Upper lobe of left lung (tissue), 4 donors: ENCODE measurements at regions not wholly inside any gene's neighbourhood (a gene's known extent, or its start where the extent isn't known, plus 50 kb on each side); places are given as distances from the start of the nearest gene placed in this dataset.

Source experiments
- CTCF ChIP-seq, 6 experiments: fragments of 450-650 bp in 4 of 6; fragments of 200-600 bp in 2 of 6; sonication (generic) in 2 of 6; IDR thresholded peaks; one replicate each; pipeline ENCODE4 v1.5.1; 2016 to 2019; ENCODE audit warnings: antibody characterized with exemption in 6 of 6
- EP300 ChIP-seq, 4 donors: sonication (generic); formaldehyde crosslinking; IDR thresholded peaks; one replicate each; pipeline ENCODE4 v1.5.1; 2017; ENCODE audit warnings: antibody characterized with exemption in 4 of 4, control low read depth in 2 of 4
- POLR2A ChIP-seq, 4 donors: fragments of 450-650 bp; IDR thresholded peaks; one replicate each; pipeline ENCODE4 v1.5.1; 2016 to 2017; ENCODE audit warnings: antibody characterized with exemption in 4 of 4, mild to moderate bottlenecking in 2 of 4
- POLR2AphosphoS5 ChIP-seq, 2 donors: sonication (generic); formaldehyde crosslinking; IDR thresholded peaks; one replicate each; pipeline ENCODE4 v1.5.1; 2017; ENCODE audit warnings: antibody characterized with exemption in 2 of 2

- TF ChIP-seq CTCF (IDR thresholded peaks at IDR 0.05) (no peak), POLR2A (IDR thresholded peaks at IDR 0.05) (no peak), EP300 (IDR thresholded peaks at IDR 0.05) (no peak), POLR2AphosphoS5 (IDR thresholded peaks at IDR 0.05) (no peak)
These were observed 398.6 kb upstream of the CDH7 start for GRCh38 chr18:65352186-65352585.
